Body of pancreas (tissue), 4 donors: ENCODE measurements at regions not wholly inside any gene's neighbourhood (a gene's known extent, or its start where the extent isn't known, plus 50 kb on each side); places are given as distances from the start of the nearest gene placed in this dataset.
"Not testable (repeated sequence)": the region's sequence is repeated elsewhere in the genome, so short reads cannot be mapped to it uniquely, and the experiment has no call there.

ENCODE experiments used
- ATAC-seq: fragments of 150-250 bp; one replicate; pipeline ENCODE4 v1.9.1; 2016
- DNase-seq, 4 donors: peaks; one replicate each; pipeline ENCODE4 v3.0.0-alpha.2; 2019
- H3K27ac ChIP-seq, 4 donors: fragments of 200-600 bp; sonication (generic); 1 replicate in 3 of 4; 2 replicates in 1 of 4; pipeline versions ENCODE4 v1.5.1 to v1.6.1; 2016 to 2019; ENCODE audit warnings: mild to moderate bottlenecking in 1 of 4, mixed read lengths in 1 of 4, moderate library complexity in 1 of 4
- H3K27me3 ChIP-seq, 2 donors: fragments of 200-600 bp; sonication (generic); one replicate each; pipeline ENCODE4 v1.6.0; 2016; ENCODE audit warnings: mild to moderate bottlenecking in 1 of 2
- H3K36me3 ChIP-seq, 2 donors: fragments of 200-600 bp; sonication (generic); replicated peaks in 1 of 2; 2 replicates each; pipeline ENCODE4 v1.5.1; 2016; ENCODE audit warnings: low read depth in 2 of 2; ENCODE audit not compliant: insufficient read depth in 1 of 2
- H3K4me1 ChIP-seq: fragments of 200-600 bp; sonication (generic); one replicate; pipeline ENCODE4 v1.6.0; 2016
- H3K4me3 ChIP-seq, 2 donors: fragments of 200-600 bp; sonication (generic); 1 replicate in 1 of 2; 2 replicates in 1 of 2; pipeline ENCODE4 v1.5.1; 2016 to 2019
- H3K9me3 ChIP-seq, 3 donors: fragments of 200-600 bp; sonication (generic); 1 replicate in 2 of 3; 2 replicates in 1 of 3; pipeline ENCODE4 v1.5.1; 2016
- CTCF ChIP-seq, 7 experiments: fragments of 450-650 bp in 4 of 7; fragments of 200-600 bp in 3 of 7; sonication (generic) in 3 of 7; IDR thresholded peaks; one replicate each; pipeline ENCODE4 v1.5.1; 2016 to 2019; ENCODE audit warnings: antibody characterized with exemption in 7 of 7
- POLR2A ChIP-seq, 3 donors: fragments of 450-650 bp; IDR thresholded peaks; one replicate each; pipeline ENCODE4 v1.6.1; 2016; ENCODE audit warnings: antibody characterized with exemption in 3 of 3, mild to moderate bottlenecking in 2 of 3
- WGBS, 2 donors: methylation state at CpG; one replicate each; pipeline ENCODE4 v1.1.5; 2017; 5-methylcytosine and 5-hydroxymethylcytosine counted together
- intact Hi-C: fragments of 100-400 bp; cut with DNase I; formaldehyde crosslinking; loops from one replicate; pipeline ENCODE4 v1.15.1; 2023

DNA sequence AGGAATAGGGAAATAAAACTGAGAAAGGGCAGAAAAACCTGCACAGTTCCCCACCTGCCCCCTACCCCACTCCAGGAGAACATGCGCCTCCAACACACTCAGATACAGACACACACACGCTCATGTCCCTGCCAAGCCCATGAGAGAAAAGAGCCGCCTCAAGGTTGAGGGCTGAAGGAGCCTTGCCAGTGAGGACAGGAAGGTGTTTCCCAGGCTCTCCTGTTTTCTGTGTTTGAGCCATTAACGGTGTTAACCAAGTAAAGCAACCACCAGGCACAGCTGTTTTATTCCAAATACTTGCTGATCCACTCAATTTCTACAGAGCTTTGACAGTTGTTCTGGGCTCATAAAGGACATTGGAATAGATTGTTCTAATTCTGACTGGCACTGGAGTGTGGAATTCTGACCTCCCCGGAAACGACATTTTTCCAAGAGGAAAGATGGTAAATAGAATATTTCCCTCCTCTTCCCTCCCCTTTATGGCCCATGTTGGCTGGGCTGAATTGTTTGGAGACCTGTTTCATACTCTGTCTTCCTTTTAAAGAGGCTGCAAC lies 238.0 kb downstream of the DMAC1 start:
- Histone ChIP-seq H3K27ac (peak overlapping the region in 2 of 4 donors; percentile 48 to 50), H3K4me1 (peaks cover 18% of the 10 kb centered on the region), H3K36me3 (no peaks in the 10 kb centered on the region), H3K4me3 (no peak overlapping the region), H3K27me3 (no peaks in the 10 kb centered on the region), H3K9me3 (no peaks in the 10 kb centered on the region)
- ATAC-seq (peak; percentile 43), DNase-seq (peak in 2 of 4 donors; percentile 10 to 11)
- intact Hi-C loops = loop anchor here (10.0 kb wide), 1 partner anchor 63 kb away; no protein-coding TSS in a partner anchor
- 20 to 21% methylated on average over 6 of the region's 6 CpGs for WGBS, 2 donors
- TF ChIP-seq POLR2A (IDR thresholded peaks at IDR 0.05) = no peak
- TF ChIP-seq CTCF (IDR thresholded peaks at IDR 0.05) = no peak

GRCh38 chr9:7560669-7561305 lies 238.8 kb downstream of the DMAC1 start:
- Histone ChIP-seq H3K36me3 (no peaks in the 10 kb centered on the region), H3K4me3 (no peak overlapping the region), H3K9me3 (no peaks in the 10 kb centered on the region), H3K4me1 (peaks cover 18% of the 10 kb centered on the region), H3K27me3 (no peaks in the 10 kb centered on the region), H3K27ac (peak overlapping the region in 3 of 4 donors; percentile 1 to 50 (median 48))
- ATAC-seq (peak; percentile 79), DNase-seq (peak in 1 of 4 donors; percentile 9)
- intact Hi-C loops = loop anchor here (10.0 kb wide), 1 partner anchor 64 kb away; no protein-coding TSS in a partner anchor
- TF ChIP-seq POLR2A (IDR thresholded peaks at IDR 0.05) = no peak
- no peak for TF ChIP-seq CTCF (IDR thresholded peaks at IDR 0.05)
- WGBS, 2 donors = 28 to 39% methylated on average over 5 of the region's 5 CpGs

- no peak for ATAC-seq
- 64 to 73% methylated on average over 2 of the region's 2 CpGs for WGBS, 2 donors
- DNase-seq = no peak
Observed at GRCh38 chr9:7554699-7555098, 244.9 kb downstream of the DMAC1 start.

GRCh38 chr9:7552706-7553105 lies 246.9 kb downstream of the DMAC1 start:
- intact Hi-C loops, H3K27me3 ChIP-seq, ATAC-seq, H3K36me3 ChIP-seq, H3K4me3 ChIP-seq, H3K9me3 ChIP-seq, H3K27ac ChIP-seq, H3K4me1 ChIP-seq, DNase-seq: not testable (repeated sequence)
- 28 to 65% methylated on average over 1 of the region's 1 CpG for WGBS, 2 donors

More at GRCh38 chr9:7554699-7555098, 244.9 kb downstream of the DMAC1 start:
- Histone ChIP-seq H3K36me3 (no peaks in the 10 kb centered on the region), H3K27me3 (no peaks in the 10 kb centered on the region), H3K27ac (no peak overlapping the region), H3K4me1 (no peaks in the 10 kb centered on the region), H3K4me3 (no peak overlapping the region), H3K9me3 (no peaks in the 10 kb centered on the region)
- intact Hi-C loops = no loop called here
- TF ChIP-seq POLR2A (IDR thresholded peaks at IDR 0.05) = no peak
- TF ChIP-seq CTCF (IDR thresholded peaks at IDR 0.05) = no peak

DNA sequence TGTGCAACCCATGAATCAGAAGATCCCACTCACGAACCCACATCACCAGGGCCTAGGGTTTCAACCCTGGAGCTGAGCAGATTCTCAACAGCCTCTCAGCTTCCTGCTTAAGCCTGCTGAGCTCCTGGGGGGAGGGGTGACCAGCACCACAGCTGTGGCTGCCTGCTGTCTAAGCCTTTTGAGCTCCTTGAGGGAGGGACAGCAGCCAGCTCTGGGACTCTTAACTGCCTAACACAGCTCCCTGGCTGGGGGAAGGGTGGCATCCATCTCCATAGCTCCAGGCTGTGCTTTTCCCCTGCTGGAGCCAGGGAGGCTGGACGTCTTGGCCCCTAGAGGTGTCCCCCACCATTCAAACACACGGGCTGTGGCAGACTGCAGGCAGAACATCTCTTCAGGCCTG lies 250.3 kb downstream of the DMAC1 start:
- H3K36me3 ChIP-seq = no peaks in the 10 kb centered on the region
- no peak overlapping the region for H3K4me3 ChIP-seq
- no peaks in the 10 kb centered on the region for H3K27me3 ChIP-seq
- DNase-seq (no peak), ATAC-seq (no peak)
- H3K9me3 ChIP-seq = no peaks in the 10 kb centered on the region
- intact Hi-C loops = no loop called here
- no peak for TF ChIP-seq POLR2A (IDR thresholded peaks at IDR 0.05)
- TF ChIP-seq CTCF (IDR thresholded peaks at IDR 0.05) = no peak
- no peaks in the 10 kb centered on the region for H3K4me1 ChIP-seq
- no peak overlapping the region for H3K27ac ChIP-seq
- 37% methylated on average over 3 of the region's 3 CpGs; no CpG with 5 or more reads in 1 of the 2 donors for WGBS, 2 donors
